Skeletal muscle satellite cell (primary cell): ENCODE measurements at regions not wholly inside any gene's neighbourhood (a gene's known extent, or its start where the extent isn't known, plus 50 kb on each side); places are given as distances from the start of the nearest gene placed in this dataset.

Experiments
- H3K27me3 ChIP-seq: 2 replicates; pipeline ENCODE4 v1.7.0; 2013; ENCODE audit warnings: low read length; ENCODE audit not compliant: control insufficient read depth, insufficient read depth
- H3K36me3 ChIP-seq: 2 replicates; pipeline ENCODE4 v1.7.0; 2013; ENCODE audit warnings: mild to moderate bottlenecking, control low read depth, low read length; ENCODE audit not compliant: insufficient read depth
- H3K4me1 ChIP-seq: 2 replicates; pipeline ENCODE4 v1.7.0; 2013; ENCODE audit warnings: low read length; ENCODE audit not compliant: control insufficient read depth, insufficient read depth
- H3K4me2 ChIP-seq: 2 replicates; pipeline ENCODE4 v1.7.0; 2013; ENCODE audit warnings: mild to moderate bottlenecking, low read length
- H3K4me3 ChIP-seq: 2 replicates; pipeline ENCODE4 v1.7.0; 2013; ENCODE audit warnings: low read length
- H3K9ac ChIP-seq: 2 replicates; pipeline ENCODE4 v1.7.0; 2013; ENCODE audit warnings: mild to moderate bottlenecking, low read depth, low read length, moderate library complexity
- H3K9me3 ChIP-seq: replicated peaks from 2 replicates; pipeline ENCODE4 v1.7.0; 2013; ENCODE audit warnings: mild to moderate bottlenecking, control low read depth, low read length

GRCh38 chr3:176755977-176756376 is 441.3 kb downstream of the TBL1XR1 start:
- no peak overlapping the region for H3K4me3 ChIP-seq
- no peaks in the 10 kb centered on the region for H3K9me3 ChIP-seq
- H3K36me3 ChIP-seq = no peaks in the 10 kb centered on the region
- H3K4me1 ChIP-seq = no peaks in the 10 kb centered on the region
- H3K27me3 ChIP-seq = no peaks in the 10 kb centered on the region
- H3K4me2 ChIP-seq = no peak overlapping the region
- H3K9ac ChIP-seq = no peak overlapping the region

- no peaks in the 10 kb centered on the region for H3K36me3 ChIP-seq
- no peaks in the 10 kb centered on the region for H3K9me3 ChIP-seq
- no peaks in the 10 kb centered on the region for H3K27me3 ChIP-seq
- H3K9ac ChIP-seq = no peak overlapping the region
- no peak overlapping the region for H3K4me3 ChIP-seq
- H3K4me2 ChIP-seq = no peak overlapping the region
- no peaks in the 10 kb centered on the region for H3K4me1 ChIP-seq
These were observed 441.7 kb downstream of the TBL1XR1 start for GRCh38 chr3:176755552-176755951.

GRCh38 chr3:176741664-176742047 is 455.6 kb downstream of the TBL1XR1 start:
- Histone ChIP-seq H3K36me3 (no peaks in the 10 kb centered on the region), H3K9ac (no peak overlapping the region), H3K4me3 (no peak overlapping the region), H3K27me3 (no peaks in the 10 kb centered on the region), H3K4me2 (no peak overlapping the region), H3K9me3 (no peaks in the 10 kb centered on the region), H3K4me1 (no peaks in the 10 kb centered on the region)

- Histone ChIP-seq H3K4me2 (no peak overlapping the region), H3K9me3 (no peaks in the 10 kb centered on the region), H3K9ac (no peak overlapping the region), H3K4me1 (no peaks in the 10 kb centered on the region), H3K27me3 (no peaks in the 10 kb centered on the region), H3K4me3 (no peak overlapping the region), H3K36me3 (no peaks in the 10 kb centered on the region)
These were observed 456.2 kb downstream of the TBL1XR1 start for GRCh38 chr3:176740906-176741663.

GRCh38 chr3:176739159-176739558 is 458.1 kb downstream of the TBL1XR1 start:
- no peak overlapping the region for H3K4me3 ChIP-seq
- no peaks in the 10 kb centered on the region for H3K27me3 ChIP-seq
- no peak overlapping the region for H3K9ac ChIP-seq
- no peak overlapping the region for H3K4me2 ChIP-seq
- no peaks in the 10 kb centered on the region for H3K4me1 ChIP-seq
- no peaks in the 10 kb centered on the region for H3K36me3 ChIP-seq
- no peaks in the 10 kb centered on the region for H3K9me3 ChIP-seq

- H3K9me3 ChIP-seq = no peaks in the 10 kb centered on the region
- H3K27me3 ChIP-seq = no peaks in the 10 kb centered on the region
- no peak overlapping the region for H3K4me2 ChIP-seq
- no peak overlapping the region for H3K9ac ChIP-seq
- H3K4me1 ChIP-seq = no peaks in the 10 kb centered on the region
- H3K4me3 ChIP-seq = no peak overlapping the region
- H3K36me3 ChIP-seq = no peaks in the 10 kb centered on the region
These were observed 459.7 kb downstream of the TBL1XR1 start for GRCh38 chr3:176737480-176738110.

GRCh38 chr3:176734146-176734545 is 463.1 kb downstream of the TBL1XR1 start:
- Histone ChIP-seq H3K9ac (no peak overlapping the region), H3K9me3 (no peaks in the 10 kb centered on the region), H3K36me3 (no peaks in the 10 kb centered on the region), H3K4me3 (no peak overlapping the region), H3K27me3 (no peaks in the 10 kb centered on the region), H3K4me2 (no peak overlapping the region), H3K4me1 (no peaks in the 10 kb centered on the region)

GRCh38 chr3:176724394-176724759 is 472.9 kb downstream of the TBL1XR1 start:
- Histone ChIP-seq H3K9me3 (no peaks in the 10 kb centered on the region), H3K27me3 (no peaks in the 10 kb centered on the region), H3K9ac (no peak overlapping the region), H3K4me3 (no peak overlapping the region), H3K4me1 (no peaks in the 10 kb centered on the region), H3K36me3 (no peaks in the 10 kb centered on the region), H3K4me2 (no peak overlapping the region)

GRCh38 chr3:176723758-176724393 is 473.4 kb downstream of the TBL1XR1 start:
- Histone ChIP-seq H3K4me2 (no peak overlapping the region), H3K4me1 (no peaks in the 10 kb centered on the region), H3K4me3 (no peak overlapping the region), H3K27me3 (no peaks in the 10 kb centered on the region), H3K9ac (no peak overlapping the region), H3K36me3 (no peaks in the 10 kb centered on the region), H3K9me3 (no peaks in the 10 kb centered on the region)

- no peaks in the 10 kb centered on the region for H3K36me3 ChIP-seq
- H3K4me3 ChIP-seq = no peak overlapping the region
- H3K9ac ChIP-seq = no peak overlapping the region
- no peaks in the 10 kb centered on the region for H3K4me1 ChIP-seq
- no peak overlapping the region for H3K4me2 ChIP-seq
- H3K27me3 ChIP-seq = no peaks in the 10 kb centered on the region
- no peaks in the 10 kb centered on the region for H3K9me3 ChIP-seq
These were observed 483.2 kb downstream of the TBL1XR1 start for GRCh38 chr3:176714034-176714433.

- Histone ChIP-seq H3K4me1 (no peaks in the 10 kb centered on the region), H3K4me2 (no peak overlapping the region), H3K4me3 (no peak overlapping the region), H3K9ac (no peak overlapping the region), H3K36me3 (no peaks in the 10 kb centered on the region), H3K9me3 (no peaks in the 10 kb centered on the region), H3K27me3 (no peaks in the 10 kb centered on the region)
These were observed 485.1 kb downstream of the TBL1XR1 start for GRCh38 chr3:176712191-176712590.

GRCh38 chr3:176699288-176699687 is 498.0 kb downstream of the TBL1XR1 start:
- no peaks in the 10 kb centered on the region for H3K27me3 ChIP-seq
- H3K4me3 ChIP-seq = no peak overlapping the region
- H3K4me2 ChIP-seq = no peak overlapping the region
- no peaks in the 10 kb centered on the region for H3K9me3 ChIP-seq
- H3K9ac ChIP-seq = no peak overlapping the region
- H3K36me3 ChIP-seq = no peaks in the 10 kb centered on the region
- H3K4me1 ChIP-seq = no peaks in the 10 kb centered on the region
